GM12878 (cell line): ENCODE measurements at regions not wholly inside any gene's neighbourhood (a gene's known extent, or its start where the extent isn't known, plus 50 kb on each side); places are given as distances from the start of the nearest gene placed in this dataset.

Experiments
- ATAC-seq: fragments of 200-7000 bp; cut with Tn5 transposase; 3 replicates; pipeline ENCODE4 v1.9.1; 2020; ENCODE audit warnings: mild to moderate bottlenecking, moderate library complexity
- BruUV-seq: library from RNA; stranded (reverse); fragments of 400-500 nt; replicated peaks from 2 replicates; lab custom pipeline; 2021; lab: Mats Ljungman, UMichigan
- CTCF ChIA-PET: fragments of 300-600 bp; sonication (Branson Sonifier 250); formaldehyde crosslinking; extraction: SDS; loops from one replicate; lab custom pipeline; 2021; ENCODE audit warnings: inconsistent platforms; lab: Yijun Ruan, JAX
- POLR2A ChIA-PET: fragments of 350-600 bp; formaldehyde crosslinking; extraction: SDS; loops from one replicate; lab custom pipeline; 2021; ENCODE audit warnings: inconsistent platforms; lab: Charles Lee
- RAD21 ChIA-PET: fragments of 300-600 bp; sonication (Branson Sonifier 250); formaldehyde crosslinking; loops from one replicate; lab custom pipeline; 2023; ENCODE audit warnings: antibody characterized with exemption; ENCODE audit not compliant: unreplicated experiment; lab: Charles Lee
- SMC1A ChIA-PET: fragments of 300-600 bp; sonication (Branson Sonifier 250); formaldehyde crosslinking; loops from one replicate; lab custom pipeline; 2023; ENCODE audit not compliant: unreplicated experiment, uncharacterized antibody; lab: Charles Lee
- DNase-seq: peaks from one replicate; pipeline ENCODE4 v3.0.0-alpha.2; 2011; ENCODE audit warnings: low read depth, low spot score
- FAIRE-seq: peaks from 3 replicates; lab custom pipeline; 2011; peaks lifted over from hg19 to GRCh38; lab: Jason Lieb, UNC
- H2AFZ ChIP-seq: 2 replicates; pipeline ENCODE4 v1.6.0; 2011; ENCODE audit warnings: low read depth, low read length, control low read depth; ENCODE audit not compliant: control insufficient read depth
- H3K27ac ChIP-seq: 2 replicates; pipeline ENCODE4 v1.5.1; 2011; ENCODE audit warnings: control low read depth; ENCODE audit not compliant: control insufficient read depth, insufficient read depth
- H3K27me3 ChIP-seq, 2 experiments: replicated peaks in 1 of 2; 2 replicates each; pipeline versions ENCODE4 v1.6.0 to v1.6.1; 2011; ENCODE audit warnings: low read length in 1 of 2; ENCODE audit not compliant: control insufficient read depth in 2 of 2, insufficient read depth in 2 of 2
- H3K36me3 ChIP-seq, 2 experiments: 2 replicates each; pipeline ENCODE4 v1.5.1; 2011; ENCODE audit warnings: low read length in 1 of 2; ENCODE audit not compliant: control insufficient read depth in 2 of 2, insufficient read depth in 2 of 2
- H3K4me1 ChIP-seq: 2 replicates; pipeline ENCODE4 v1.6.1; 2011; ENCODE audit warnings: mild to moderate bottlenecking, low read length, moderate library complexity, mixed read lengths; ENCODE audit not compliant: control insufficient read depth, insufficient read depth
- H3K4me2 ChIP-seq: 2 replicates; pipeline ENCODE4 v1.6.0; 2011; ENCODE audit warnings: control low read depth; ENCODE audit not compliant: control insufficient read depth, insufficient read depth
- H3K4me3 ChIP-seq: fragments of 200-600 bp; sonication (generic); 2 replicates; pipeline ENCODE4 v1.5.1; 2016
- H3K79me2 ChIP-seq: 2 replicates; pipeline ENCODE4 v1.6.0; 2011; ENCODE audit warnings: low read length; ENCODE audit not compliant: control insufficient read depth, insufficient read depth
- H3K9ac ChIP-seq: 2 replicates; pipeline ENCODE4 v1.8.0; 2011; ENCODE audit warnings: low read length, control low read depth, mixed read lengths; ENCODE audit not compliant: control insufficient read depth, insufficient read depth
- H3K9me3 ChIP-seq: replicated peaks from 3 replicates; pipeline ENCODE4 v1.5.1; 2011; ENCODE audit warnings: mild to moderate bottlenecking, low read length; ENCODE audit not compliant: control insufficient read depth, insufficient read depth
- H4K20me1 ChIP-seq: 2 replicates; pipeline ENCODE4 v1.6.0; 2011; ENCODE audit not compliant: control insufficient read depth, insufficient read depth
- BCL11A ChIP-seq: IDR thresholded peaks from 2 replicates; pipeline ENCODE4 v1.6.1; 2011; ENCODE audit warnings: low read depth, low read length
- ETV6 ChIP-seq, 2 experiments: fragments of 450-650 bp in 1 of 2; IDR thresholded peaks in 1 of 2; conservative IDR thresholded peaks in 1 of 2; 2 replicates each; pipeline ENCODE4 v1.6.1; 2014; ENCODE audit warnings: antibody characterized with exemption in 1 of 2, borderline replicate concordance in 1 of 2, low read depth in 1 of 2, mild to moderate bottlenecking in 1 of 2, moderate library complexity in 1 of 2
- NRF1 ChIP-seq: conservative IDR thresholded peaks from 2 replicates; pipeline ENCODE4 v1.6.1; 2011; ENCODE audit warnings: mild to moderate bottlenecking, low read depth, low read length, improper control_type of control experiment
- PML ChIP-seq: IDR thresholded peaks from 2 replicates; pipeline ENCODE4 v1.6.1; 2012; ENCODE audit warnings: low read length, inconsistent platforms
- POLR2AphosphoS5 ChIP-seq: IDR thresholded peaks from 2 replicates; pipeline ENCODE4 v1.6.1; 2011; ENCODE audit warnings: mild to moderate bottlenecking, low read length, inconsistent platforms
- RFX5 ChIP-seq: IDR thresholded peaks from 2 replicates; pipeline ENCODE4 v1.6.1; 2011; ENCODE audit warnings: low read depth, low read length, improper control_type of control experiment
- SMAD1 ChIP-seq: fragments of 450-650 bp; IDR thresholded peaks from 2 replicates; pipeline ENCODE4 v1.6.1; 2018; ENCODE audit warnings: mild to moderate bottlenecking, low read depth; ENCODE audit not compliant: partially characterized antibody
- SMARCA5 ChIP-seq: fragments of 450-650 bp; IDR thresholded peaks from 2 replicates; pipeline ENCODE4 v1.6.1; 2017; ENCODE audit warnings: mild to moderate bottlenecking
- SP1 ChIP-seq: IDR thresholded peaks from one replicate; pipeline ENCODE4 v1.6.1; 2011; ENCODE audit warnings: low read depth, low read length
- SUPT20H ChIP-seq: IDR thresholded peaks from 2 replicates; pipeline ENCODE4 v1.6.1; 2011; ENCODE audit warnings: low read depth, mild to moderate bottlenecking, low read length, moderate library complexity, borderline replicate concordance; ENCODE audit not compliant: control insufficient read depth
- TCF12 ChIP-seq: IDR thresholded peaks from 2 replicates; pipeline ENCODE4 v1.6.1; 2011; ENCODE audit warnings: low read depth, mild to moderate bottlenecking, low read length
- ZNF217 ChIP-seq: fragments of 450-650 bp; IDR thresholded peaks from 2 replicates; pipeline ENCODE4 v1.6.1; 2017; ENCODE audit warnings: antibody characterized with exemption, mild to moderate bottlenecking
- WGBS: methylation state at CpG from one replicate; pipeline ENCODE4 v1.1.6; 2016; ENCODE audit warnings: low lambda C conversion rate; ENCODE audit not compliant: insufficient replicate concordance, insufficient coverage; ENCODE audit errors: missing lambda C conversion rate; 5-methylcytosine and 5-hydroxymethylcytosine counted together
- in situ Hi-C: fragments of 300-500 bp; cut with MboI; formaldehyde crosslinking; loops from 9 replicates; pipeline ENCODE4 v1.14.3; 2018; ENCODE audit warnings: mixed read lengths
- intact Hi-C: fragments of 100-400 bp; cut with micrococcal nuclease; formaldehyde crosslinking; loops from one replicate; pipeline ENCODE4 v1.14.2; 2022; ENCODE audit not compliant: unreplicated experiment
- TF ChIP-seq, protein P1 (sequence below): IDR thresholded peaks from 2 replicates; pipeline ENCODE4 v1.6.1; 2011; ENCODE audit warnings: borderline replicate concordance, low read depth, mild to moderate bottlenecking, moderate library complexity, mixed read lengths, low read length; ENCODE audit not compliant: insufficient read depth; ENCODE audit errors: extremely low read length
- TF ChIP-seq, protein P2 (sequence below): fragments of 450-650 bp; IDR thresholded peaks from 2 replicates; pipeline ENCODE4 v1.6.1; 2016; ENCODE audit warnings: mild to moderate bottlenecking, moderate library complexity, borderline replicate concordance

- SMC1A ChIA-PET: no interaction called here
- DNase-seq (no peak), ATAC-seq (no peak), FAIRE-seq (no peak)
- CTCF ChIA-PET: no interaction called here
- H3K9me3 ChIP-seq: no peaks in the 10 kb centered on the region
- no peak overlapping the region for H2AFZ ChIP-seq
- POLR2A ChIA-PET: no interaction called here
- no peak overlapping the region for H3K4me2 ChIP-seq
- H3K4me3 ChIP-seq: no peak overlapping the region
- no TSS peak for BruUV-seq
- intact Hi-C loops: no loop called here
- no peak overlapping the region for H3K9ac ChIP-seq
- TF ChIP-seq ETV6 (conservative IDR thresholded peaks at IDR 0.05 in 1 of 2, IDR thresholded peaks at IDR 0.05 in 1 of 2; ENCODE audit: borderline replicate concordance in 1 of 2, low read depth in 1 of 2) (no peak), TCF12 (no peak), RFX5 (no peak), NRF1 (no peak), PML (no peak), POLR2AphosphoS5 (no peak), ZNF217 (no peak), BCL11A (no peak), SMARCA5 (no peak), SUPT20H (no peak), SP1 (no peak), SMAD1 (no peak)
- TF ChIP-seq, protein P1, sequence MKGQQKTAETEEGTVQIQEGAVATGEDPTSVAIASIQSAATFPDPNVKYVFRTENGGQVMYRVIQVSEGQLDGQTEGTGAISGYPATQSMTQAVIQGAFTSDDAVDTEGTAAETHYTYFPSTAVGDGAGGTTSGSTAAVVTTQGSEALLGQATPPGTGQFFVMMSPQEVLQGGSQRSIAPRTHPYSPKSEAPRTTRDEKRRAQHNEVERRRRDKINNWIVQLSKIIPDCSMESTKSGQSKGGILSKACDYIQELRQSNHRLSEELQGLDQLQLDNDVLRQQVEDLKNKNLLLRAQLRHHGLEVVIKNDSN: no peak
- TF ChIP-seq, protein P2, sequence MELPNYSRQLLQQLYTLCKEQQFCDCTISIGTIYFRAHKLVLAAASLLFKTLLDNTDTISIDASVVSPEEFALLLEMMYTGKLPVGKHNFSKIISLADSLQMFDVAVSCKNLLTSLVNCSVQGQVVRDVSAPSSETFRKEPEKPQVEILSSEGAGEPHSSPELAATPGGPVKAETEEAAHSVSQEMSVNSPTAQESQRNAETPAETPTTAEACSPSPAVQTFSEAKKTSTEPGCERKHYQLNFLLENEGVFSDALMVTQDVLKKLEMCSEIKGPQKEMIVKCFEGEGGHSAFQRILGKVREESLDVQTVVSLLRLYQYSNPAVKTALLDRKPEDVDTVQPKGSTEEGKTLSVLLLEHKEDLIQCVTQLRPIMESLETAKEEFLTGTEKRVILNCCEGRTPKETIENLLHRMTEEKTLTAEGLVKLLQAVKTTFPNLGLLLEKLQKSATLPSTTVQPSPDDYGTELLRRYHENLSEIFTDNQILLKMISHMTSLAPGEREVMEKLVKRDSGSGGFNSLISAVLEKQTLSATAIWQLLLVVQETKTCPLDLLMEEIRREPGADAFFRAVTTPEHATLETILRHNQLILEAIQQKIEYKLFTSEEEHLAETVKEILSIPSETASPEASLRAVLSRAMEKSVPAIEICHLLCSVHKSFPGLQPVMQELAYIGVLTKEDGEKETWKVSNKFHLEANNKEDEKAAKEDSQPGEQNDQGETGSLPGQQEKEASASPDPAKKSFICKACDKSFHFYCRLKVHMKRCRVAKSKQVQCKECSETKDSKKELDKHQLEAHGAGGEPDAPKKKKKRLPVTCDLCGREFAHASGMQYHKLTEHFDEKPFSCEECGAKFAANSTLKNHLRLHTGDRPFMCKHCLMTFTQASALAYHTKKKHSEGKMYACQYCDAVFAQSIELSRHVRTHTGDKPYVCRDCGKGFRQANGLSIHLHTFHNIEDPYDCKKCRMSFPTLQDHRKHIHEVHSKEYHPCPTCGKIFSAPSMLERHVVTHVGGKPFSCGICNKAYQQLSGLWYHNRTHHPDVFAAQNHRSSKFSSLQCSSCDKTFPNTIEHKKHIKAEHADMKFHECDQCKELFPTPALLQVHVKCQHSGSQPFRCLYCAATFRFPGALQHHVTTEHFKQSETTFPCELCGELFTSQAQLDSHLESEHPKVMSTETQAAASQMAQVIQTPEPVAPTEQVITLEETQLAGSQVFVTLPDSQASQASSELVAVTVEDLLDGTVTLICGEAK: no peak
- H3K4me1 ChIP-seq: no peaks in the 10 kb centered on the region
- H3K36me3 ChIP-seq: no peaks in the 10 kb centered on the region
- in situ Hi-C loops: no loop called here
- RAD21 ChIA-PET: no interaction called here
- no peaks in the 10 kb centered on the region for H3K27me3 ChIP-seq
- WGBS: 9% methylated on average over 6 of the region's 6 CpGs
- no peak overlapping the region for H3K27ac ChIP-seq
- H4K20me1 ChIP-seq: no peaks in the 10 kb centered on the region
- no peaks in the 10 kb centered on the region for H3K79me2 ChIP-seq
Measured at GRCh38 chr4:170193496-170193895, 103.7 kb upstream of the AADAT start.
